GM12874 (cell line): ENCODE measurements at regions not wholly inside any gene's neighbourhood (a gene's known extent, or its start where the extent isn't known, plus 50 kb on each side); places are given as distances from the start of the nearest gene placed in this dataset.

Experiments
- TF ChIP-seq, protein P1 (sequence below): IDR thresholded peaks from 2 replicates; pipeline ENCODE4 v1.5.1; 2011; ENCODE audit warnings: low read depth, mild to moderate bottlenecking, control low read depth, low read length, moderate library complexity; ENCODE audit not compliant: insufficient read depth

DNA sequence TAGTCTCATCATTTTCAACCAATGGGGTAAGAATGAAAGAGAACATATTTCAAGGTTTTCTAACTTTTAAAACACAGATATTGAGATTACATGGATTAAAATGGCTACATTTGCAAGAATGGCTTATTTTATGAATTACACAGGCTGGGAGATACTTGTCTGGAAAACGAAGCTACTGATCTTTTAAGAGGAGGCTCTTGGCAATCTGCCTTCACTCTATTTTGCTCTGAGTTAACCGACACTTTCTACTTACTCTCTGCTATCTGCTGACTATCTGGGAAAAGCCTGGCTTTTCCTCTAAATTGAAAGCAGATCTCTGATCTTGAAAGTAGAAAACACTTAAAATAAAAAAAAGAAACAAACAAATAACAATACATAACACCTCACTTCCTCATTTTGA, 325.4 kb upstream of the LINC00305 start:
- TF ChIP-seq, protein P1, sequence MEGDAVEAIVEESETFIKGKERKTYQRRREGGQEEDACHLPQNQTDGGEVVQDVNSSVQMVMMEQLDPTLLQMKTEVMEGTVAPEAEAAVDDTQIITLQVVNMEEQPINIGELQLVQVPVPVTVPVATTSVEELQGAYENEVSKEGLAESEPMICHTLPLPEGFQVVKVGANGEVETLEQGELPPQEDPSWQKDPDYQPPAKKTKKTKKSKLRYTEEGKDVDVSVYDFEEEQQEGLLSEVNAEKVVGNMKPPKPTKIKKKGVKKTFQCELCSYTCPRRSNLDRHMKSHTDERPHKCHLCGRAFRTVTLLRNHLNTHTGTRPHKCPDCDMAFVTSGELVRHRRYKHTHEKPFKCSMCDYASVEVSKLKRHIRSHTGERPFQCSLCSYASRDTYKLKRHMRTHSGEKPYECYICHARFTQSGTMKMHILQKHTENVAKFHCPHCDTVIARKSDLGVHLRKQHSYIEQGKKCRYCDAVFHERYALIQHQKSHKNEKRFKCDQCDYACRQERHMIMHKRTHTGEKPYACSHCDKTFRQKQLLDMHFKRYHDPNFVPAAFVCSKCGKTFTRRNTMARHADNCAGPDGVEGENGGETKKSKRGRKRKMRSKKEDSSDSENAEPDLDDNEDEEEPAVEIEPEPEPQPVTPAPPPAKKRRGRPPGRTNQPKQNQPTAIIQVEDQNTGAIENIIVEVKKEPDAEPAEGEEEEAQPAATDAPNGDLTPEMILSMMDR = no peak

DNA sequence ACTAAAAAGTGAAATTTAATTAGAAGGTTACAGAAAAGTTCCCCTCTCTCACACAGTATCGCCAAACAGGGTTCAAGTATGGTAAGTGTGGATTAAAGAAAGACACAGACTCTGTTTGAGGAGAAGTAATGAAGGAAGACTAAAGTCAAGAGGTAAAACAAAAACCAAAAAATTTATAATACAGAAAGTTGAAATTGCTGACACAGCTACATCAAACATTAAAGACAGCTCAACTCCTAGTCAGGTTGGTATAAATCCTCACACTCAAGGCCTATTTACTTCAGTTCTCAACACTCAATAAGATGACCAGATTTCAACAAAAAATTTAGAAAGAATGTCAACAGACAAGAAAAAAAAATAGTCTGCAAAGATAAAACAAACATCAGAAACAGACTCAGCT, 300.5 kb upstream of the LINC00305 start:
- TF ChIP-seq, protein P1 = no peak

DNA sequence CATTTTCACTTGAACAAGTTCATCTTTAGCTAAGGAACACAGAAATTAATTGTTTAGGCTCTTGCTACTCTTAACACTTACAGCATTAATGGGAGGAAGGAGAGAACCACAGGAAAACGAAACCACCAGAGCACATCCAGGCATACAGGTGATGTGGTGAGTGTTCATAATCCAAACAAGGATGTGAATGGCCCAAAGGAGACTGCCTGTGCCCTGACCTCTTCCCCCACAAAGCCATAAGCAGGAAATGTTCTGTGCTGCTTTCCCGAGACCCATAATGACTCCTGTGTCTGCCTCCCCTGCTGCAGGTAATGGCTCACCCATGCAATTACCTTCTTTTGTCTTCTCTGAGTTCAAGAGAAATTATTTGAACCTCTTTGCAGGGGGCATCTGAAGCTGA, 295.9 kb upstream of the LINC00305 start:
- TF ChIP-seq, protein P1 = no peak

DNA sequence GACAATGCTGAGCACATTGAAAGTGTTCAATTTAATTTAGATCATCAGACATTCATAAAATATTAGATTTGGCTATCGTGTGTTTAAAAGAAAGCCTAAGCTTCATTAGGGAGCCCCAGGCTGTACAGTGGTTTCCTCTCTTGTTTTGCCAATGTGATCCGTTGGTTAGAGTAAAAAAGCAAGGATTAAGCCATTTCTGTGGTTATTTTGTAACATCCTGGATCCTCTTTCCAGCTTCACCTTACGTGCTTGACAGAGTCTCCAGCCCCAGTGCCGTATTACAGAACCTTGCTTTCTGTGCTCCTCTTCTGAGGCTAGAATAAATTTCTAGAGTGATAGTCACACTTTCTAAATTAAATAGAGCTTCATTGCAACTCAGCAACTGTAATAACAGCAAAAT, 289.3 kb upstream of the LINC00305 start:
- TF ChIP-seq, protein P1 = no peak

DNA sequence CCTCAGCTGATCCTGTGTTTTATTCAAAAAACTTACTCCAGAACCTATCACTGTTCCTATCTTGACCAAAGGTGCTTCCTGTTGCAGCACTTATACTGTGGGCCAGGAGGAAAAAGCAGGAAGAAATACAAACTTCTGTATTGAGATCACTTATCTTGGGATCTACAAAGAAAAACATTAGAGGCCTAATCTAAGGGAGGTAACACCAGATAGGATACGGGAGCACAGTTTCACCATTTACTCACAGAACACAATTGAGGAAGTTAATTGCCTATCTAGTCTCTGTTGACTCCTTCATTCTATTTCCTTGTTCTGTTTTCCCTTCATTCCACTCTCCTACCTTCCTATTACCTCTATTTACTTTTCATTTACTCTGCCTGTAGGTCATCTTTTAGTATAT, 287.2 kb upstream of the LINC00305 start:
- TF ChIP-seq, protein P1 = no peak

DNA sequence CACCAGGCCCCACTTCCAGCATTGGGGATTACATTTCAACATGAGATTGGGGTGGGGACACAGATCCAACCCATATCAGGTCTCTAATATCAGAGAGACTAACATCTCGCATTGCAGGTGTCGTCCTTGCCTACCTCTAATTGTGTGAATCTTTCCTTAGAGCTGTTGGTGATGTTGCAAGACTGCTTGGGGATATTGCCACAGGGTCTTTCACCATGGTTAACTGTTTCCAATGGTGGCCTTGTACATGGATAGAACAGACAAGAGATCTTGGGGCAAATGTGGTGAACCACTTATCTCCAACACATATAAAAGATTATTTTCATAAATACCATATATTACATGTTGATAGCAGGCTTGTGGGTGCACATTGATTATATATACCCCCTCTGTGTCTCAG, 270.3 kb upstream of the LINC00305 start:
- TF ChIP-seq, protein P1 = no peak

DNA sequence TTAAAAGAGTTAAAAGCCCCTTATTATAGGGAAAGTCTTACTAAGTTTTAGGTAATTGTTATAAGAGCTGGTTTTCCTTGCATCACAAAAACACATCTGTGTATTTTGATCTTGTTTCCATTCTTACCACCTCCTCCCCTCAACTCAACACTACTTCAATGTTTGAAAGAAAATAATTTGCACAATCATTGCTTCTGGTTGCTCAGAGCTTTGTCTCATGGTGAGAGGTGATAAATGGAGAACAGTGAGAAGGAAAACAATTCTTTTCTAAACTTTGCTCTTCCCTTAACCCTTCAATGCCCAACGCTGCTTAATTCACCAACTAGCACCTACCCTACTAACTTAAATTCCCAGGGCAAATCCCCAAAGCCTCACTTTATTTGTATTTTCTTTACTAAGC, 268.1 kb upstream of the LINC00305 start:
- TF ChIP-seq, protein P1 = no peak

DNA sequence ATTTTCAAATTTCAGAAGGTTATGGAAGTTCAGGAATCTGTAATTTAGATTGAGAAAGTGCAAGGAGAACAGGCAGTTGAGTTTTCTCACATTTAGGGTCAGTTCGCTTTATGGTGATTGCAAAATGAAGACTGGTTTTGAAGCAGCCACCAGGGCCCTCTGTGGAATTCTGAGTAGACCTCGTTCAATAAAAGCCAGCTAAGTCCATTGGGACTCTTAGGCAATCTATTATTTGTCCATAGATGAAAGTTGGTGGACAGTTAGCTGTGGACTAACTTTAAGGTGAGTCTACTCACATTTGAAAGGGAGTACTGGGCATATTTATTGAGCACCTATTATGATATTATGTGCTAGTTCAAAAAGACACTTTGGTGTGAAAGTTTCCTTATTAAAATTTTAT, 266.3 kb upstream of the LINC00305 start:
- TF ChIP-seq, protein P1 = no peak
